ENCODE measurements at regions not wholly inside any gene's neighbourhood (a gene's known extent, or its start where the extent isn't known, plus 50 kb on each side); places are given as distances from the start of the nearest gene placed in this dataset.

- no peaks in the 10 kb centered on the region for H3K36me3 ChIP-seq (ENCODE audit: insufficient read depth, low read length)
- no peak overlapping the region for H3K4me3 ChIP-seq (ENCODE audit: low read length)
- no peak overlapping the region for H3K4me2 ChIP-seq (ENCODE audit: low read length)
- peaks cover 5% of the 10 kb centered on the region for H3K9me3 ChIP-seq (replicated peaks; ENCODE audit: low read length)
- no peak overlapping the region for H3K9ac ChIP-seq (ENCODE audit: low read depth, low read length)
- no peaks in the 10 kb centered on the region for H3K4me1 ChIP-seq (ENCODE audit: control insufficient read depth, insufficient read depth, low read length)
- no peaks in the 10 kb centered on the region for H3K27me3 ChIP-seq (ENCODE audit: control insufficient read depth, insufficient read depth, low read length)
Observed at GRCh38 chr19:27673986-27674385, 1539.0 kb downstream of the UQCRFS1 start.

GRCh38 chr19:27672309-27673047 lies 1540.5 kb downstream of the UQCRFS1 start:
- H3K9me3 ChIP-seq (replicated peaks; ENCODE audit: low read length), result peaks cover 5% of the 10 kb centered on the region

GRCh38 chr19:27671876-27672275 lies 1541.1 kb downstream of the UQCRFS1 start:
- Histone ChIP-seq H3K4me3 (ENCODE audit: low read length) (no peak overlapping the region), H3K27me3 (ENCODE audit: control insufficient read depth, insufficient read depth, low read length) (no peaks in the 10 kb centered on the region), H3K36me3 (ENCODE audit: insufficient read depth, low read length) (no peaks in the 10 kb centered on the region), H3K4me2 (ENCODE audit: low read length) (no peak overlapping the region), H3K9ac (ENCODE audit: low read depth, low read length) (no peak overlapping the region), H3K4me1 (ENCODE audit: control insufficient read depth, insufficient read depth, low read length) (no peaks in the 10 kb centered on the region), H3K9me3 (replicated peaks; ENCODE audit: low read length) (peaks cover 5% of the 10 kb centered on the region)

More at GRCh38 chr19:27672309-27673047, 1540.5 kb downstream of the UQCRFS1 start:
- H3K4me1 ChIP-seq (ENCODE audit: control insufficient read depth, insufficient read depth, low read length), result no peaks in the 10 kb centered on the region
- H3K27me3 ChIP-seq (ENCODE audit: control insufficient read depth, insufficient read depth, low read length), result no peaks in the 10 kb centered on the region
- H3K4me3 ChIP-seq (ENCODE audit: low read length), result no peak overlapping the region
- H3K36me3 ChIP-seq (ENCODE audit: insufficient read depth, low read length), result no peaks in the 10 kb centered on the region
- H3K9ac ChIP-seq (ENCODE audit: low read depth, low read length), result no peak overlapping the region
- H3K4me2 ChIP-seq (ENCODE audit: low read length), result no peak overlapping the region

- no peaks in the 10 kb centered on the region for H3K36me3 ChIP-seq (ENCODE audit: insufficient read depth, low read length)
Observed at GRCh38 chr19:27660428-27660827, 1552.5 kb downstream of the UQCRFS1 start.

GRCh38 chr19:27657271-27658051 lies 1555.5 kb downstream of the UQCRFS1 start:
- Histone ChIP-seq H3K36me3 (ENCODE audit: insufficient read depth, low read length) (no peaks in the 10 kb centered on the region), H3K4me2 (ENCODE audit: low read length) (no peak overlapping the region), H3K9ac (ENCODE audit: low read depth, low read length) (no peak overlapping the region), H3K4me3 (ENCODE audit: low read length) (no peak overlapping the region), H3K27me3 (ENCODE audit: control insufficient read depth, insufficient read depth, low read length) (no peaks in the 10 kb centered on the region), H3K4me1 (ENCODE audit: control insufficient read depth, insufficient read depth, low read length) (no peaks in the 10 kb centered on the region), H3K9me3 (replicated peaks; ENCODE audit: low read length) (no peaks in the 10 kb centered on the region)

More at GRCh38 chr19:27660428-27660827, 1552.5 kb downstream of the UQCRFS1 start:
- H3K27me3 ChIP-seq (ENCODE audit: control insufficient read depth, insufficient read depth, low read length), result no peaks in the 10 kb centered on the region
- H3K4me2 ChIP-seq (ENCODE audit: low read length), result no peak overlapping the region
- H3K9me3 ChIP-seq (replicated peaks; ENCODE audit: low read length), result no peaks in the 10 kb centered on the region
- no peaks in the 10 kb centered on the region for H3K4me1 ChIP-seq (ENCODE audit: control insufficient read depth, insufficient read depth, low read length)
- no peak overlapping the region for H3K4me3 ChIP-seq (ENCODE audit: low read length)
- H3K9ac ChIP-seq (ENCODE audit: low read depth, low read length), result no peak overlapping the region

GRCh38 chr19:27654266-27654990 lies 1558.5 kb downstream of the UQCRFS1 start:
- Histone ChIP-seq H3K9me3 (replicated peaks; ENCODE audit: low read length) (no peaks in the 10 kb centered on the region), H3K4me2 (ENCODE audit: low read length) (no peak overlapping the region), H3K4me1 (ENCODE audit: control insufficient read depth, insufficient read depth, low read length) (no peaks in the 10 kb centered on the region)

GRCh38 chr19:27652796-27653195 lies 1560.2 kb downstream of the UQCRFS1 start:
- Histone ChIP-seq H3K4me3 (ENCODE audit: low read length) (no peak overlapping the region), H3K4me2 (ENCODE audit: low read length) (no peak overlapping the region), H3K4me1 (ENCODE audit: control insufficient read depth, insufficient read depth, low read length) (no peaks in the 10 kb centered on the region), H3K36me3 (ENCODE audit: insufficient read depth, low read length) (no peaks in the 10 kb centered on the region), H3K9ac (ENCODE audit: low read depth, low read length) (no peak overlapping the region), H3K27me3 (ENCODE audit: control insufficient read depth, insufficient read depth, low read length) (no peaks in the 10 kb centered on the region), H3K9me3 (replicated peaks; ENCODE audit: low read length) (no peaks in the 10 kb centered on the region)

More at GRCh38 chr19:27654266-27654990, 1558.5 kb downstream of the UQCRFS1 start:
- Histone ChIP-seq H3K4me3 (ENCODE audit: low read length) (no peak overlapping the region), H3K9ac (ENCODE audit: low read depth, low read length) (no peak overlapping the region), H3K27me3 (ENCODE audit: control insufficient read depth, insufficient read depth, low read length) (no peaks in the 10 kb centered on the region), H3K36me3 (ENCODE audit: insufficient read depth, low read length) (no peaks in the 10 kb centered on the region)

GRCh38 chr19:27652281-27652680 lies 1560.7 kb downstream of the UQCRFS1 start:
- Histone ChIP-seq H3K36me3 (ENCODE audit: insufficient read depth, low read length) (no peaks in the 10 kb centered on the region), H3K27me3 (ENCODE audit: control insufficient read depth, insufficient read depth, low read length) (no peaks in the 10 kb centered on the region), H3K9me3 (replicated peaks; ENCODE audit: low read length) (no peaks in the 10 kb centered on the region)

GRCh38 chr19:27647423-27647822 lies 1565.5 kb downstream of the UQCRFS1 start:
- no peaks in the 10 kb centered on the region for H3K9me3 ChIP-seq (replicated peaks; ENCODE audit: low read length)
- H3K27me3 ChIP-seq (ENCODE audit: control insufficient read depth, insufficient read depth, low read length), result no peaks in the 10 kb centered on the region
- H3K4me1 ChIP-seq (ENCODE audit: control insufficient read depth, insufficient read depth, low read length), result no peaks in the 10 kb centered on the region
- H3K4me2 ChIP-seq (ENCODE audit: low read length), result no peak overlapping the region
- no peaks in the 10 kb centered on the region for H3K36me3 ChIP-seq (ENCODE audit: insufficient read depth, low read length)
- H3K9ac ChIP-seq (ENCODE audit: low read depth, low read length), result no peak overlapping the region
- no peak overlapping the region for H3K4me3 ChIP-seq (ENCODE audit: low read length)

More at GRCh38 chr19:27652281-27652680, 1560.7 kb downstream of the UQCRFS1 start:
- H3K4me2 ChIP-seq (ENCODE audit: low read length), result no peak overlapping the region
- no peaks in the 10 kb centered on the region for H3K4me1 ChIP-seq (ENCODE audit: control insufficient read depth, insufficient read depth, low read length)
- H3K9ac ChIP-seq (ENCODE audit: low read depth, low read length), result no peak overlapping the region
- H3K4me3 ChIP-seq (ENCODE audit: low read length), result no peak overlapping the region

GRCh38 chr19:27635401-27635800 lies 1577.5 kb downstream of the UQCRFS1 start:
- H3K4me3 ChIP-seq (ENCODE audit: low read length), result no peak overlapping the region
- H3K36me3 ChIP-seq (ENCODE audit: insufficient read depth, low read length), result no peaks in the 10 kb centered on the region
- H3K4me2 ChIP-seq (ENCODE audit: low read length), result no peak overlapping the region
- H3K9me3 ChIP-seq (replicated peaks; ENCODE audit: low read length), result peaks cover 8% of the 10 kb centered on the region
- H3K27me3 ChIP-seq (ENCODE audit: control insufficient read depth, insufficient read depth, low read length), result no peaks in the 10 kb centered on the region
- no peak overlapping the region for H3K9ac ChIP-seq (ENCODE audit: low read depth, low read length)
- no peaks in the 10 kb centered on the region for H3K4me1 ChIP-seq (ENCODE audit: control insufficient read depth, insufficient read depth, low read length)

GRCh38 chr19:27618006-27618405 lies 1594.9 kb downstream of the UQCRFS1 start:
- Histone ChIP-seq H3K4me1 (ENCODE audit: control insufficient read depth, insufficient read depth, low read length) (no peaks in the 10 kb centered on the region), H3K9ac (ENCODE audit: low read depth, low read length) (no peak overlapping the region), H3K27me3 (ENCODE audit: control insufficient read depth, insufficient read depth, low read length) (no peaks in the 10 kb centered on the region), H3K9me3 (replicated peaks; ENCODE audit: low read length) (peaks cover 4% of the 10 kb centered on the region), H3K36me3 (ENCODE audit: insufficient read depth, low read length) (no peaks in the 10 kb centered on the region), H3K4me2 (ENCODE audit: low read length) (no peak overlapping the region), H3K4me3 (ENCODE audit: low read length) (no peak overlapping the region)
